NCI-H226 (cell line): ENCODE measurements at regions not wholly inside any gene's neighbourhood (a gene's known extent, or its start where the extent isn't known, plus 50 kb on each side); places are given as distances from the start of the nearest gene placed in this dataset.

Source experiments
- DNase-seq: peaks from one replicate; pipeline ENCODE4 v3.0.0-alpha.2; 2015

GRCh38 chr2:160973991-160974390 lies 186.2 kb upstream of the TANK start:
- no peak for DNase-seq

GRCh38 chr2:160974803-160975202 lies 185.4 kb upstream of the TANK start:
- DNase-seq = no peak

GRCh38 chr2:160976797-160977196 lies 183.4 kb upstream of the TANK start:
- DNase-seq = no peak

- DNase-seq = no peak
Observed at GRCh38 chr2:160977376-160977775, 182.9 kb upstream of the TANK start.

GRCh38 chr2:160977854-160978253 lies 182.4 kb upstream of the TANK start:
- no peak for DNase-seq

- no peak for DNase-seq
Observed at GRCh38 chr2:160984426-160985077, 175.7 kb upstream of the TANK start.

- DNase-seq = no peak
Observed at GRCh38 chr2:160989778-160990177, 170.4 kb upstream of the TANK start.

- no peak for DNase-seq
Observed at GRCh38 chr2:160993654-160994061, 166.6 kb upstream of the TANK start.

GRCh38 chr2:160994141-160995002 lies 165.9 kb upstream of the TANK start:
- DNase-seq = peak; percentile 59

- no peak for DNase-seq
Observed at GRCh38 chr2:160996584-160996983, 163.6 kb upstream of the TANK start.

GRCh38 chr2:161004379-161004778 lies 155.8 kb upstream of the TANK start:
- no peak for DNase-seq

- DNase-seq = no peak
Observed at GRCh38 chr2:161005170-161005569, 155.1 kb upstream of the TANK start.

- DNase-seq = no peak
Observed at GRCh38 chr2:161008311-161008710, 151.9 kb upstream of the TANK start.

- DNase-seq = no peak
Observed at GRCh38 chr2:161010503-161011015, 149.7 kb upstream of the TANK start.

GRCh38 chr2:161017780-161018470 lies 142.3 kb upstream of the TANK start:
- DNase-seq = no peak

GRCh38 chr2:161019311-161019710 lies 140.9 kb upstream of the TANK start:
- no peak for DNase-seq

- no peak for DNase-seq
Observed at GRCh38 chr2:161020437-161020836, 139.8 kb upstream of the TANK start.

- DNase-seq = no peak
Observed at GRCh38 chr2:161028581-161028980, 131.6 kb upstream of the TANK start.

- DNase-seq = no peak
Observed at GRCh38 chr2:161029321-161029720, 130.9 kb upstream of the TANK start.

- DNase-seq = peak; percentile 97
Observed at GRCh38 chr2:161030260-161031063, 129.8 kb upstream of the TANK start.

GRCh38 chr2:161031511-161031910 lies 128.7 kb upstream of the TANK start:
- peak; percentile 9 for DNase-seq

- DNase-seq = no peak
Observed at GRCh38 chr2:161032635-161033034, 127.6 kb upstream of the TANK start.
